Type B pancreatic cell (in vitro differentiated cells): ENCODE measurements at regions not wholly inside any gene's neighbourhood (a gene's known extent, or its start where the extent isn't known, plus 50 kb on each side); places are given as distances from the start of the nearest gene placed in this dataset.

Experiments used
- DNase-seq: peaks from one replicate; pipeline ENCODE4 v3.0.0; 2021; ENCODE audit warnings: mixed read lengths; ENCODE audit not compliant: unreplicated experiment; ENCODE audit errors: extremely low spot score
- H3K27ac Mint-ChIP-seq: 2 replicates; pipeline ENCODE4 v1.8.0; 2021; ENCODE audit warnings: mild to moderate bottlenecking, mixed read lengths
- H3K27me3 Mint-ChIP-seq: 2 replicates; pipeline ENCODE4 v1.8.0; 2021; ENCODE audit warnings: mixed read lengths
- H3K36me3 Mint-ChIP-seq: 2 replicates; pipeline ENCODE4 v1.8.0; 2021; ENCODE audit warnings: mixed read lengths
- H3K4me1 Mint-ChIP-seq: one replicate; pipeline ENCODE4 v1.8.0; 2021; ENCODE audit warnings: mixed read lengths; ENCODE audit not compliant: unreplicated experiment
- H3K4me3 Mint-ChIP-seq: 2 replicates; pipeline ENCODE4 v1.8.0; 2021; ENCODE audit warnings: mild to moderate bottlenecking, mixed read lengths
- H3K9me3 Mint-ChIP-seq: 2 replicates; pipeline ENCODE4 v1.8.0; 2021; ENCODE audit warnings: mixed read lengths
- TF ChIP-seq, protein P1 (sequence below): fragments of 200-600 bp; sonication (generic); conservative IDR thresholded peaks from 2 replicates; pipeline ENCODE4 v1.5.0; 2021; ENCODE audit warnings: antibody characterized with exemption, mild to moderate bottlenecking

DNA sequence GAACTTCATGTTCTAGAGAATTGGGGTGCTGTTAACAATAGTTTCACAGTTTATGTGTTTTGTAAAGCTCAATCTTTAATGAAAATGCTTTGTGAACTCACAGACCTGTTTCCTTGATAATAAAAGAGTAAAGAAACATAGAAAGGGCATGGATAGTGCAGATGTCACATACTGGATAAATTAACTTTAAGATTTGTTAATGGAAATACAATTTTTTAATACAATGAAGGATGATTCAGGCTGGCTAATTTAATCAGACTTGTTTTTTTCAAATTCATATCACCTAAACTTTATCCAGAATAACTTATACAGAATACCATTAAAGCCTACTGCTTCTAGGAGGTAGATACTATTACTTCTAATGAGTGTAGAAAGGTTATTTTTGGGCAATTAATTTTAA lies 1033.5 kb upstream of the SLC10A2 start:
- Mint-ChIP-seq H3K27me3 (no peaks in the 10 kb centered on the region), H3K4me3 (no peak overlapping the region), H3K9me3 (peaks cover 7% of the 10 kb centered on the region), H3K27ac (no peak overlapping the region), H3K4me1 (no peaks in the 10 kb centered on the region), H3K36me3 (no peaks in the 10 kb centered on the region)
- no peak for DNase-seq
- TF ChIP-seq, protein P1, sequence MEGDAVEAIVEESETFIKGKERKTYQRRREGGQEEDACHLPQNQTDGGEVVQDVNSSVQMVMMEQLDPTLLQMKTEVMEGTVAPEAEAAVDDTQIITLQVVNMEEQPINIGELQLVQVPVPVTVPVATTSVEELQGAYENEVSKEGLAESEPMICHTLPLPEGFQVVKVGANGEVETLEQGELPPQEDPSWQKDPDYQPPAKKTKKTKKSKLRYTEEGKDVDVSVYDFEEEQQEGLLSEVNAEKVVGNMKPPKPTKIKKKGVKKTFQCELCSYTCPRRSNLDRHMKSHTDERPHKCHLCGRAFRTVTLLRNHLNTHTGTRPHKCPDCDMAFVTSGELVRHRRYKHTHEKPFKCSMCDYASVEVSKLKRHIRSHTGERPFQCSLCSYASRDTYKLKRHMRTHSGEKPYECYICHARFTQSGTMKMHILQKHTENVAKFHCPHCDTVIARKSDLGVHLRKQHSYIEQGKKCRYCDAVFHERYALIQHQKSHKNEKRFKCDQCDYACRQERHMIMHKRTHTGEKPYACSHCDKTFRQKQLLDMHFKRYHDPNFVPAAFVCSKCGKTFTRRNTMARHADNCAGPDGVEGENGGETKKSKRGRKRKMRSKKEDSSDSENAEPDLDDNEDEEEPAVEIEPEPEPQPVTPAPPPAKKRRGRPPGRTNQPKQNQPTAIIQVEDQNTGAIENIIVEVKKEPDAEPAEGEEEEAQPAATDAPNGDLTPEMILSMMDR, result no peak

DNA sequence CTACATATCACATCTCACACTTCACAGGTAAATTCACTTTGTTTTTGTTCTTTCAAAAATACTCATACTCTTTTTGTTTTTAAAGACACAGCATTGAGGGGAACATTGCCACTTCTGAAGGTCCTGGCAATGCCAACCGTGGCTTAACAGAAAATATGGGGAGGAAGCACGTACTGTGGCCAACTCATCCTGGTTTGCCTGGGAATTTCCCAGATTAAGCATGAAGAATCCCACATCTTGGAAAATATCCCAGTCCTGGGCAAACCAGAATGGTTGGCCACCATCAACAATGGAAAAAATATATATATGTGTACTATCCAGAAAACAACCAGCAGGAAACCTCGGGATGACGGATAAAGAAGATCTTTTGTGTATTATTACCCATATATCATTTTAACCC lies 1032.2 kb upstream of the SLC10A2 start:
- no peaks in the 10 kb centered on the region for H3K36me3 Mint-ChIP-seq
- no peak overlapping the region for H3K4me3 Mint-ChIP-seq
- no peaks in the 10 kb centered on the region for H3K27me3 Mint-ChIP-seq
- TF ChIP-seq, protein P1, result no peak
- no peak overlapping the region for H3K27ac Mint-ChIP-seq
- no peaks in the 10 kb centered on the region for H3K4me1 Mint-ChIP-seq
- H3K9me3 Mint-ChIP-seq, result peaks cover 7% of the 10 kb centered on the region
- no peak for DNase-seq

DNA sequence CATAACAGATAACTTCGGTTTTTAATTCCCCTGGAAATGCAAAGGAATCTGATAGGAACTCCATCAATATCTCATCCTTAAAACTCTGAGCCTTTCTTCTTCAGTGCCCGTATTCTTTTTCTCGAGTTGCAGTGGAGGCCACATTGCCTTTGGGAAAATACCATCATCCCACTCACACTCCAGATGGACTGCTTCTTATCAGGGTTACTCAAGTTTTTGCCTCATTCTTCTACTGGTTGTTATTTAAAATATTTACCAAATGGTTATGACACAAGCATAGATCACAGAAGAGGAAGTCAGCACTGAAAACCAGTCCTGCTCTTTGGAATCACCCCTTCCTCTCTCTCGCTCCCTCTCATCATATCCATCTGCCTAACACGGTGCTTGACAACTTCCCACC lies 1020.5 kb upstream of the SLC10A2 start:
- Mint-ChIP-seq H3K36me3 (no peaks in the 10 kb centered on the region), H3K4me1 (no peaks in the 10 kb centered on the region)
- no peak for DNase-seq

DNA sequence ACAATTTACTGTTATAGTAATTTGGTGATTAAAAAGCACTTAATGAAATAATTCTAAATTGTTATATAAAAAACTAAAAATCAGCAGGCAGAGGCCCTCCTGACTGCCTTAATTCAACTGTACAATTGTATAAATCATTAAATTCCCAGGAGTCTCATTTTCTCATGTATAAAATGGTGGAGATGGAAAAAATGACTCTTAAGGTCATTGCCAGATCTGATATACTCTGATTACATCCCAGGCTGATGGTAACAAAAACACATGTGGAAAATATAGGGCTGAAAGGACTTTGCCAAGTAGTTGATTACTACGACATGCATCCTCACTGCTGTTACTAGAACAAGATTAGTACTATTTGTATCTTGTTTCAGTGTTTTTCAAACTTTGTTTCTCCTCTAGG lies 1020.0 kb upstream of the SLC10A2 start:
- H3K4me3 Mint-ChIP-seq, result no peak overlapping the region
- H3K27ac Mint-ChIP-seq, result no peak overlapping the region
- H3K9me3 Mint-ChIP-seq, result no peaks in the 10 kb centered on the region
- TF ChIP-seq, protein P1, result no peak
- H3K36me3 Mint-ChIP-seq, result no peaks in the 10 kb centered on the region
- DNase-seq, result no peak
- H3K4me1 Mint-ChIP-seq, result no peaks in the 10 kb centered on the region
- no peaks in the 10 kb centered on the region for H3K27me3 Mint-ChIP-seq

More for the DNA sequence above, 1020.5 kb upstream of the SLC10A2 start:
- Mint-ChIP-seq H3K27me3 (no peaks in the 10 kb centered on the region), H3K27ac (no peak overlapping the region), H3K9me3 (no peaks in the 10 kb centered on the region), H3K4me3 (no peak overlapping the region)
- TF ChIP-seq, protein P1, result no peak

DNA sequence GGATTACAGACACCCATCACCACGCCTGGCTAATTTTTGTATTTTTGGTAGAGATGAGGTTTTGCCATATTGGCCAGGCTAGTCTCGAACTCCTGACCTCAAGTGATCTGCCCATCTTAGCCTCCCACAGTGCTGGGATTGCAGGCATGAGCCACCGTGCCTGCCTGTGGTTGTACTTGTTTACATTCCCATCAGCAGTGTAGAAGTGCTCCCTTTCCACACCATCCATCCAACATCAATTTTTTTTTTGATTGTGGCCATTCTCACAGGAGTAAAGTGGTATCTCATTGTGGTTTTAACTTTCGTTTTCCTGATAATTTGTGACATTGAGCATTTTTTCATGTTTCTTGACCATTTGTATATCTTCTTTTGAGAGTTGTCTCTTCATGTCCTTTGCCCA lies 1019.4 kb upstream of the SLC10A2 start:
- no peaks in the 10 kb centered on the region for H3K36me3 Mint-ChIP-seq
- H3K4me3 Mint-ChIP-seq, result no peak overlapping the region
- no peak overlapping the region for H3K27ac Mint-ChIP-seq
- H3K4me1 Mint-ChIP-seq, result no peaks in the 10 kb centered on the region
- no peak for DNase-seq
- no peaks in the 10 kb centered on the region for H3K27me3 Mint-ChIP-seq
- TF ChIP-seq, protein P1, result no peak
- no peaks in the 10 kb centered on the region for H3K9me3 Mint-ChIP-seq

DNA sequence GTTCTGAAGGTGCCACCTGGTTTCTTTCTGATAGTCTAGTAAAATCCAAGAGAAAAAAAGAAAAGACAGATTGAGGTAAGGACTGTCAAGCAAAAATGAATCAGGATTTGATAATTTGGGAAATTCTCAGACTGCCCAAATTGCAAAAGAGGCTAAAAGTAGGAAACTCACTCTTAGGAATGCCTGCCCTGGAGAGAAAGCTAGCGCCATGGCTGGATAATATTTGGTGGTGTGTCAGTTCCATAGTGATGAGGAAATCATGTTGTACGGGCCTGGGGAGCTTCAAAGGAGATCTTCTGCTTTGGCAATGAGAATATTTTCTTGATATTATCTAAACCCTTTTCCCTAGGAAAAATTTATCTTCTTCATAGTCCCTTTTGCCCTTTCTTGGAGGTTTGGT lies 1008.1 kb upstream of the SLC10A2 start:
- H3K36me3 Mint-ChIP-seq, result peaks cover 3% of the 10 kb centered on the region
- no peak overlapping the region for H3K27ac Mint-ChIP-seq
- DNase-seq, result no peak
- H3K4me3 Mint-ChIP-seq, result no peak overlapping the region
- TF ChIP-seq, protein P1, result no peak
- peaks cover 4% of the 10 kb centered on the region for H3K9me3 Mint-ChIP-seq
- H3K4me1 Mint-ChIP-seq, result no peaks in the 10 kb centered on the region
- no peaks in the 10 kb centered on the region for H3K27me3 Mint-ChIP-seq
